Calu3 (cell line): ENCODE measurements at regions not wholly inside any gene's neighbourhood (a gene's known extent, or its start where the extent isn't known, plus 50 kb on each side); places are given as distances from the start of the nearest gene placed in this dataset.

ENCODE experiments used
- BruUV-seq: library from RNA; stranded (reverse); fragments of 400-500 nt; replicated peaks from 2 replicates; lab custom pipeline; 2021; lab: Mats Ljungman, UMichigan
- CTCF ChIA-PET: fragments of 300-600 bp; sonication (Branson Sonifier 250); formaldehyde crosslinking; loops from one replicate; lab custom pipeline; 2022; ENCODE audit warnings: antibody characterized with exemption; lab: Charles Lee
- DNase-seq: peaks from one replicate; pipeline ENCODE4 v3.0.0; 2022
- H3K27ac Mint-ChIP-seq: one replicate; pipeline ENCODE4 v1.8.0; 2022; ENCODE audit warnings: mixed read lengths; ENCODE audit not compliant: unreplicated experiment
- H3K27me3 Mint-ChIP-seq: one replicate; pipeline ENCODE4 v1.8.0; 2022; ENCODE audit warnings: mixed read lengths; ENCODE audit not compliant: unreplicated experiment
- H3K36me3 Mint-ChIP-seq: one replicate; pipeline ENCODE4 v1.8.0; 2022; ENCODE audit warnings: mild to moderate bottlenecking, moderate library complexity, mixed read lengths; ENCODE audit not compliant: insufficient read depth, unreplicated experiment
- H3K4me1 Mint-ChIP-seq: one replicate; pipeline ENCODE4 v1.8.0; 2022; ENCODE audit warnings: mild to moderate bottlenecking, low read depth, mixed read lengths; ENCODE audit not compliant: unreplicated experiment
- H3K4me3 Mint-ChIP-seq: one replicate; pipeline ENCODE4 v1.8.0; 2022; ENCODE audit warnings: mild to moderate bottlenecking, low read depth, moderate library complexity, mixed read lengths; ENCODE audit not compliant: unreplicated experiment
- H3K9me3 Mint-ChIP-seq: one replicate; pipeline ENCODE4 v1.8.0; 2022; ENCODE audit warnings: low read depth, mixed read lengths; ENCODE audit not compliant: unreplicated experiment
- intact Hi-C: fragments of 100-400 bp; cut with micrococcal nuclease; formaldehyde crosslinking; loops from one replicate; pipeline ENCODE4 v1.10.0; 2022; ENCODE audit not compliant: unreplicated experiment
- TF ChIP-seq, protein P1 (sequence below): fragments of 200-600 bp; IDR thresholded peaks from one replicate; pipeline ENCODE4 v1.8.0; 2022; ENCODE audit warnings: antibody characterized with exemption; ENCODE audit not compliant: unreplicated experiment

DNA sequence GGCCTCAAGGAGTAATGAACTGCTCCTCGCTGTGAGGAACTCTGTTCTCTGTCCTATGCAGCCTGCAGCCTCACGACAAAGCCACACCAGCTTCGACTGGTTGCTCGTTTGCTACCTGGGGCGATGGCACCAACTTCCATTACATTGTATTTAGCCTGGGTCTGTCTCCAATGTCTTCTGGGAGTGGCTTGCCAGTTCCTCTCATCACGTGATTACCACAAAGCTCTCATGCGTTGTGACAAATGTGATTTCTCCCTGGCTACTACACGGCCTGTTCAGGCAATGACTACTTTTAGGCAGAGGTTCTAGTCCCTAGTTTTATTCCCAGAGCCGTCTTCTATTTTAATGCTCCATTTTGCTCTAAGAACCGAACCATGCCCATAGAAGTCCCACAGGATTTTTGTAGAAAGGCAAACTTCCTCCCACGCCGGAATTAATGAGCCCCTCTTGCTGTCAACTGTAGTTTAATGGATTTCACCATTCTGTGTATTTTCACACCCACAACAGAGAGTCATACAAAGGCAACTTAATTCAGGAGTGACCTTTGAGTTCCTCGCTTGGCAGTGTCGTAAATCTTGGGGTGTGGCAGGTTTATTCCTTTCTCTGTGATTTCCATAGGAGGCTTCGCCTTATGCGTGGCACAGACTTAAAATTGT, 351.9 kb downstream of the EFNB2 start:
- Mint-ChIP-seq H3K4me3 (no peak overlapping the region), H3K9me3 (peaks cover 7% of the 10 kb centered on the region), H3K27ac (no peak overlapping the region), H3K36me3 (no peaks in the 10 kb centered on the region), H3K27me3 (no peaks in the 10 kb centered on the region), H3K4me1 (peaks cover 12% of the 10 kb centered on the region)
- no peak for DNase-seq
- TF ChIP-seq, protein P1, sequence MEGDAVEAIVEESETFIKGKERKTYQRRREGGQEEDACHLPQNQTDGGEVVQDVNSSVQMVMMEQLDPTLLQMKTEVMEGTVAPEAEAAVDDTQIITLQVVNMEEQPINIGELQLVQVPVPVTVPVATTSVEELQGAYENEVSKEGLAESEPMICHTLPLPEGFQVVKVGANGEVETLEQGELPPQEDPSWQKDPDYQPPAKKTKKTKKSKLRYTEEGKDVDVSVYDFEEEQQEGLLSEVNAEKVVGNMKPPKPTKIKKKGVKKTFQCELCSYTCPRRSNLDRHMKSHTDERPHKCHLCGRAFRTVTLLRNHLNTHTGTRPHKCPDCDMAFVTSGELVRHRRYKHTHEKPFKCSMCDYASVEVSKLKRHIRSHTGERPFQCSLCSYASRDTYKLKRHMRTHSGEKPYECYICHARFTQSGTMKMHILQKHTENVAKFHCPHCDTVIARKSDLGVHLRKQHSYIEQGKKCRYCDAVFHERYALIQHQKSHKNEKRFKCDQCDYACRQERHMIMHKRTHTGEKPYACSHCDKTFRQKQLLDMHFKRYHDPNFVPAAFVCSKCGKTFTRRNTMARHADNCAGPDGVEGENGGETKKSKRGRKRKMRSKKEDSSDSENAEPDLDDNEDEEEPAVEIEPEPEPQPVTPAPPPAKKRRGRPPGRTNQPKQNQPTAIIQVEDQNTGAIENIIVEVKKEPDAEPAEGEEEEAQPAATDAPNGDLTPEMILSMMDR: no peak
- BruUV-seq: no TSS peak
- intact Hi-C loops: no loop called here
- CTCF ChIA-PET: no interaction called here

DNA sequence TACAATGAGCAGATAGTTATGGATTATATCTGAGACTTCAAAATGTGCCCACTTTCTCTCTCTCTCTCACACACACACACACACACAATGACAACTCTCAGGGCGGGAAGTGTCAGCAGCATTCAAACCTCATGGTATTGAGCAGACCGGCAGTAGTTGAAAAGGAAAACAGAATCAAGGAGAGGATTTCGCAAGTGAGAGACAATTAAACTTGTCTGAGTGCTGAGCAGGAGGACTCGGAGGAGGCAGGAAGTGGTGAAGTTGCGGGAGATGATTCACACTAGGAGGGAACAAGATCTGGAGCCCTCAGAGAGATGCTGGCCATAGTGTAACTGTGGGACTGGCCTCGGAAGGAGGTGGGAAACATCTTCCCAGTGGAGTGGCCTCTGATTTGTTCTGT, 353.1 kb downstream of the EFNB2 start:
- peak; percentile 0 for DNase-seq
- no peaks in the 10 kb centered on the region for H3K27me3 Mint-ChIP-seq
- H3K36me3 Mint-ChIP-seq: no peaks in the 10 kb centered on the region
- no peak overlapping the region for H3K4me3 Mint-ChIP-seq
- H3K4me1 Mint-ChIP-seq: peaks cover 12% of the 10 kb centered on the region
- H3K9me3 Mint-ChIP-seq: peaks cover 7% of the 10 kb centered on the region
- H3K27ac Mint-ChIP-seq: no peak overlapping the region
- CTCF ChIA-PET: no interaction called here
- no TSS peak for BruUV-seq
- TF ChIP-seq, protein P1: no peak
- intact Hi-C loops: no loop called here

DNA sequence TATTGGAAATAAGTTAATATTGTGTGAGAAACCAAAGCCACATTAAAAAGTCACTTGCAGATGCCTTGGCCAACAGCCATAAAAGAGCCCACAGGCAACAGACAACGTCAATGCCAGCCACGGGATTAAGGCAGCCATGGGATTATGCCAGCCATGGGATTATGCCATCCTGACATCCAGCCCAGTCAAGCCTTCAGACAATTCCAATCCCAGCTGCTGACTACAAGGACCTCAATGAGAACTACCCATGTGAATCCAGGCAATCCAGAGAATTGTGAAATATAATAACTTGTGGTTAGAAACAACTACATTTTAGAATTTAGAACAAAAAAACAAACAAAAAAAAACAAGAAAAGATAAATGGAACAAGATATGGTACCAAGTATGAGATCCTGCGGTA, 356.6 kb downstream of the EFNB2 start:
- CTCF ChIA-PET: no interaction called here
- Mint-ChIP-seq H3K4me1 (peaks cover 12% of the 10 kb centered on the region), H3K36me3 (no peaks in the 10 kb centered on the region), H3K27me3 (no peaks in the 10 kb centered on the region), H3K4me3 (no peak overlapping the region), H3K9me3 (no peaks in the 10 kb centered on the region), H3K27ac (no peak overlapping the region)
- intact Hi-C loops: no loop called here
- no TSS peak for BruUV-seq
- DNase-seq: no peak
- TF ChIP-seq, protein P1: no peak

DNA sequence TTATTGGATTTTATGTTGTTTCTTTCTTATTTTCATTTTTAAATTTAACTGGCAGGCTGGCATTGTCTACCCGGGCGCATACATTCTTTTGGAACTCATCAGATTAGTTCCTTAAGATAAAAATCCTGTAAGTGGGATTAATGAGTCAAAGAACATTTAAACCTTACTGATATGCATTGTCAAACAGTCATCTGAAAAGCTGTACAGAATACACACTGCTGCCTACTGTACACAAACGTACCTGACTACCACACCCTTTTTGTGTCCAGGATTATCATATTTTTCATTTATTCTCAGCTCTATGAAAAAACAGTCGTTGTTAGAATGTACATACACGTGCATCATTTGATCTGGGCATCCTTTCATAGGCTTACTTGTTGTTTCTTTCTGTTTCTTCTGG, 358.3 kb downstream of the EFNB2 start:
- DNase-seq: no peak
- intact Hi-C loops: no loop called here
- no peaks in the 10 kb centered on the region for H3K36me3 Mint-ChIP-seq
- CTCF ChIA-PET: no interaction called here
- peaks cover 2% of the 10 kb centered on the region for H3K4me1 Mint-ChIP-seq
- no peaks in the 10 kb centered on the region for H3K27me3 Mint-ChIP-seq
- TF ChIP-seq, protein P1: no peak
- H3K4me3 Mint-ChIP-seq: no peak overlapping the region
- no TSS peak for BruUV-seq
- no peaks in the 10 kb centered on the region for H3K9me3 Mint-ChIP-seq
- no peak overlapping the region for H3K27ac Mint-ChIP-seq
